HG03095 (cell line): ENCODE measurements at regions not wholly inside any gene's neighbourhood (a gene's known extent, or its start where the extent isn't known, plus 50 kb on each side); places are given as distances from the start of the nearest gene placed in this dataset.
A peak's percentile ranks its signal among the peaks of the same experiment; 100 is the strongest.
"Not testable (repeated sequence)": the region's sequence is repeated elsewhere in the genome, so short reads cannot be mapped to it uniquely, and the experiment has no call there.

Experiments
- ATAC-seq: cut with Tn5 transposase; IDR thresholded peaks from one replicate; pipeline ENCODE4 v1.9.1; 2021; ENCODE audit warnings: moderate library complexity; ENCODE audit not compliant: unreplicated experiment

- ATAC-seq: no peak
Observed at GRCh38 chr3:87733671-87734367, 325.0 kb downstream of the CGGBP1 start.

- no peak for ATAC-seq
Observed at GRCh38 chr3:87732294-87732693, 326.5 kb downstream of the CGGBP1 start.

- no peak for ATAC-seq
Observed at GRCh38 chr3:87727783-87728182, 331.0 kb downstream of the CGGBP1 start.

GRCh38 chr3:87719060-87719459, 339.7 kb downstream of the CGGBP1 start:
- no peak for ATAC-seq

- ATAC-seq: no peak
Observed at GRCh38 chr3:87710511-87710910, 348.3 kb downstream of the CGGBP1 start.

- no peak for ATAC-seq
Observed at GRCh38 chr3:87710028-87710427, 348.8 kb downstream of the CGGBP1 start.

- ATAC-seq: no peak
Observed at GRCh38 chr3:87706176-87706575, 352.6 kb downstream of the CGGBP1 start.

- ATAC-seq: no peak
Observed at GRCh38 chr3:87702600-87702999, 356.2 kb downstream of the CGGBP1 start.

GRCh38 chr3:87696124-87697013, 362.4 kb downstream of the CGGBP1 start:
- no peak for ATAC-seq

- ATAC-seq: no peak
Observed at GRCh38 chr3:87694678-87695077, 364.1 kb downstream of the CGGBP1 start.

GRCh38 chr3:87691109-87691508, 367.7 kb downstream of the CGGBP1 start:
- ATAC-seq: no peak

GRCh38 chr3:87678984-87679660, 379.7 kb downstream of the CGGBP1 start:
- ATAC-seq: not testable (repeated sequence)

- peak; percentile 100 for ATAC-seq
Observed at GRCh38 chr3:87674397-87675161, 384.2 kb downstream of the CGGBP1 start.

GRCh38 chr3:87673132-87673531, 385.7 kb downstream of the CGGBP1 start:
- no peak for ATAC-seq

- ATAC-seq: no peak
Observed at GRCh38 chr3:87654184-87654583, 377.8 kb upstream of the POU1F1 start.

GRCh38 chr3:87653138-87653537, 376.8 kb upstream of the POU1F1 start:
- not testable (repeated sequence) for ATAC-seq

- ATAC-seq: no peak
Observed at GRCh38 chr3:87634426-87634825, 358.0 kb upstream of the POU1F1 start.

GRCh38 chr3:87627316-87627715, 350.9 kb upstream of the POU1F1 start:
- ATAC-seq: no peak

- ATAC-seq: no peak
Observed at GRCh38 chr3:87626546-87626945, 350.2 kb upstream of the POU1F1 start.

- no peak for ATAC-seq
Observed at GRCh38 chr3:87625876-87626275, 349.5 kb upstream of the POU1F1 start.

- no peak for ATAC-seq
Observed at GRCh38 chr3:87624860-87625259, 348.5 kb upstream of the POU1F1 start.
